ENCODE measurements at regions not wholly inside any gene's neighbourhood (a gene's known extent, or its start where the extent isn't known, plus 50 kb on each side); places are given as distances from the start of the nearest gene placed in this dataset.
"Not testable (repeated sequence)": the region's sequence is repeated elsewhere in the genome, so short reads cannot be mapped to it uniquely, and the experiment has no call there.

- DNase-seq = no peak
Observed at GRCh38 chr18:76627444-76627843, 132.4 kb upstream of the ZNF516 start.

- no peak for DNase-seq
Observed at GRCh38 chr18:76626991-76627390, 131.9 kb upstream of the ZNF516 start.

GRCh38 chr18:76622651-76623050 lies 127.6 kb upstream of the ZNF516 start:
- DNase-seq = no peak

- DNase-seq = no peak
Observed at GRCh38 chr18:76621782-76622495, 126.9 kb upstream of the ZNF516 start.

GRCh38 chr18:76621226-76621625 lies 126.2 kb upstream of the ZNF516 start:
- no peak for DNase-seq

- DNase-seq = peak; percentile 40
Observed at GRCh38 chr18:76620321-76621170, 125.5 kb upstream of the ZNF516 start.

GRCh38 chr18:76619621-76620315 lies 124.7 kb upstream of the ZNF516 start:
- no peak for DNase-seq

GRCh38 chr18:76619261-76619620 lies 124.2 kb upstream of the ZNF516 start:
- no peak for DNase-seq

- no peak for DNase-seq
Observed at GRCh38 chr18:76618721-76619120, 123.7 kb upstream of the ZNF516 start.

GRCh38 chr18:76616373-76616772 lies 121.3 kb upstream of the ZNF516 start:
- no peak for DNase-seq

- DNase-seq = no peak
Observed at GRCh38 chr18:76615065-76615733, 120.2 kb upstream of the ZNF516 start.

GRCh38 chr18:76613755-76614120 lies 118.7 kb upstream of the ZNF516 start:
- no peak for DNase-seq

GRCh38 chr18:76613053-76613754 lies 118.2 kb upstream of the ZNF516 start:
- no peak for DNase-seq

GRCh38 chr18:76611750-76612045 lies 116.7 kb upstream of the ZNF516 start:
- DNase-seq = not testable (repeated sequence)

GRCh38 chr18:76610933-76611749 lies 116.1 kb upstream of the ZNF516 start:
- no peak for DNase-seq

- DNase-seq = no peak
Observed at GRCh38 chr18:76610012-76610411, 115.0 kb upstream of the ZNF516 start.

- no peak for DNase-seq
Observed at GRCh38 chr18:76605341-76605929, 110.4 kb upstream of the ZNF516 start.

GRCh38 chr18:76604935-76605240 lies 109.8 kb upstream of the ZNF516 start:
- DNase-seq = no peak

GRCh38 chr18:76604108-76604934 lies 109.3 kb upstream of the ZNF516 start:
- no peak for DNase-seq

GRCh38 chr18:76602191-76602590 lies 107.1 kb upstream of the ZNF516 start:
- DNase-seq = no peak

GRCh38 chr18:76600076-76600475 lies 105.0 kb upstream of the ZNF516 start:
- DNase-seq = not testable (repeated sequence)
